Endothelial cell of umbilical vein (primary cell): ENCODE measurements at regions not wholly inside any gene's neighbourhood (a gene's known extent, or its start where the extent isn't known, plus 50 kb on each side); places are given as distances from the start of the nearest gene placed in this dataset.

ENCODE experiments used
- BruUV-seq: library from RNA; stranded (reverse); fragments of 400-500 nt; replicated peaks from 2 replicates; lab custom pipeline; 2021; lab: Mats Ljungman, UMichigan
- CTCF ChIA-PET: fragments of 300-600, 350-600 bp; sonication (Branson Sonifier 250); formaldehyde crosslinking; loops from one replicate; lab custom pipeline; 2021; ENCODE audit warnings: antibody characterized with exemption, inconsistent platforms; lab: Charles Lee
- POLR2A ChIA-PET: fragments of 300-600, 350-600 bp; sonication (Branson Sonifier 250); formaldehyde crosslinking; loops from one replicate; lab custom pipeline; 2021; ENCODE audit warnings: antibody characterized with exemption, inconsistent platforms; lab: Charles Lee
- DNase-seq: peaks from one replicate; pipeline ENCODE4 v3.0.0-alpha.2; 2011; ENCODE audit warnings: low read depth, low spot score
- FAIRE-seq: peaks from 2 replicates; lab custom pipeline; 2011; peaks lifted over from hg19 to GRCh38; lab: Jason Lieb, UNC
- H2AFZ ChIP-seq: 2 replicates; pipeline ENCODE4 v1.6.0; 2012; ENCODE audit warnings: low read depth, low read length, control low read depth, inconsistent platforms
- H3K27ac ChIP-seq: 2 replicates; pipeline ENCODE4 v1.5.1; 2011; ENCODE audit warnings: low read depth, mild to moderate bottlenecking, control low read depth, low read length, moderate library complexity; ENCODE audit not compliant: insufficient read depth
- H3K27me3 ChIP-seq, 2 experiments: 2 replicates each; pipeline versions ENCODE4 v1.6.0 to v1.6.1; 2011; ENCODE audit warnings: low read length in 2 of 2, mixed read lengths in 1 of 2; ENCODE audit not compliant: control insufficient read depth in 2 of 2, insufficient read depth in 2 of 2
- H3K36me3 ChIP-seq, 2 experiments: 2 replicates in 1 of 2; 3 replicates in 1 of 2; pipeline ENCODE4 v1.5.1; 2011; ENCODE audit warnings: low read length in 2 of 2, mild to moderate bottlenecking in 1 of 2, moderate library complexity in 1 of 2; ENCODE audit not compliant: control insufficient read depth in 2 of 2, insufficient read depth in 2 of 2; ENCODE audit errors: extremely low read depth in 1 of 2
- H3K4me1 ChIP-seq: 3 replicates; pipeline ENCODE4 v1.5.1; 2011; ENCODE audit warnings: mild to moderate bottlenecking, low read length; ENCODE audit not compliant: control insufficient read depth, insufficient read depth; ENCODE audit errors: extremely low read depth
- H3K4me2 ChIP-seq: 2 replicates; pipeline ENCODE4 v1.6.1; 2011; ENCODE audit warnings: low read length, control low read depth, mixed read lengths; ENCODE audit not compliant: insufficient read depth
- H3K4me3 ChIP-seq, 3 experiments: fragments of 200-600 bp in 1 of 3; sonication (generic), shearing (Covaris generic) in 1 of 3; replicated peaks in 1 of 3; 2 replicates each; pipeline ENCODE4 v1.5.1; 2011 to 2016; ENCODE audit warnings: control low read depth in 3 of 3, low read length in 3 of 3, mild to moderate bottlenecking in 2 of 3, inconsistent platforms in 1 of 3, low read depth in 1 of 3, moderate library complexity in 1 of 3; ENCODE audit not compliant: insufficient read depth in 1 of 3
- H3K79me2 ChIP-seq: 2 replicates; pipeline ENCODE4 v1.6.0; 2012; ENCODE audit warnings: low read length, inconsistent platforms; ENCODE audit not compliant: control insufficient read depth, insufficient read depth
- H3K9ac ChIP-seq: replicated peaks from 2 replicates; pipeline ENCODE3; 2011; ENCODE audit warnings: low read length, control low read depth; ENCODE audit not compliant: insufficient read depth; ENCODE audit errors: extremely low read depth
- H3K9me1 ChIP-seq: replicated peaks from 3 replicates; pipeline ENCODE4 v1.6.0; 2011; ENCODE audit warnings: mild to moderate bottlenecking, low read length; ENCODE audit not compliant: control insufficient read depth, insufficient read depth; ENCODE audit errors: extremely low read depth
- H3K9me3 ChIP-seq: replicated peaks from 2 replicates; pipeline ENCODE4 v1.5.1; 2012; ENCODE audit warnings: low read length, inconsistent platforms; ENCODE audit not compliant: control insufficient read depth, insufficient read depth
- H4K20me1 ChIP-seq: replicated peaks from 2 replicates; pipeline ENCODE3; 2011; ENCODE audit warnings: mild to moderate bottlenecking, low read length; ENCODE audit not compliant: control insufficient read depth, insufficient read depth; ENCODE audit errors: extremely low read depth
- CTCF ChIP-seq, 2 donors: IDR thresholded peaks; 1 replicate in 1 of 2; 2 replicates in 1 of 2; pipeline ENCODE4 v1.5.1; 2011; ENCODE audit warnings: low read length in 2 of 2, mild to moderate bottlenecking in 2 of 2, moderate library complexity in 2 of 2, control low read depth in 1 of 2, inconsistent platforms in 1 of 2, low read depth in 1 of 2; ENCODE audit not compliant: insufficient read depth in 1 of 2; ENCODE audit errors: extremely low read depth in 1 of 2
- EZH2 ChIP-seq: IDR thresholded peaks from 2 replicates; pipeline ENCODE4 v1.6.1; 2012; ENCODE audit warnings: borderline replicate concordance, low read depth, mild to moderate bottlenecking, moderate library complexity, low read length, inconsistent platforms; ENCODE audit not compliant: severe bottlenecking
- FOS ChIP-seq: IDR thresholded peaks from 2 replicates; pipeline ENCODE4 v1.6.1; 2011; ENCODE audit warnings: mild to moderate bottlenecking, low read length, moderate library complexity, borderline replicate concordance; ENCODE audit not compliant: insufficient read depth
- GATA2 ChIP-seq: IDR thresholded peaks from 2 replicates; pipeline ENCODE4 v1.7.0; 2011; ENCODE audit warnings: low read depth, mild to moderate bottlenecking, moderate library complexity, mixed read lengths, low read length; ENCODE audit not compliant: insufficient read length, insufficient read depth
- JUN ChIP-seq: IDR thresholded peaks from 2 replicates; pipeline ENCODE4 v1.6.1; 2011; ENCODE audit warnings: borderline replicate concordance, low read depth; ENCODE audit not compliant: insufficient read length, insufficient read depth
- MAX ChIP-seq: IDR thresholded peaks from 2 replicates; pipeline ENCODE4 v1.6.1; 2011; ENCODE audit not compliant: insufficient read depth, insufficient read length
- MYC ChIP-seq: IDR thresholded peaks from one replicate; pipeline ENCODE4 v1.6.1; 2011; ENCODE audit warnings: mild to moderate bottlenecking, low read depth, low read length
- POLR2A ChIP-seq: IDR thresholded peaks from 2 replicates; pipeline ENCODE4 v1.6.1; 2012; ENCODE audit warnings: low read depth, mild to moderate bottlenecking, control low read depth, low read length
- POLR2AphosphoS5 ChIP-seq: IDR thresholded peaks from 2 replicates; pipeline ENCODE4 v1.6.1; 2012; ENCODE audit warnings: low read depth, mild to moderate bottlenecking, control low read depth, low read length, moderate library complexity; ENCODE audit not compliant: insufficient read depth
- dilution Hi-C: fragments of 300-500 bp; cut with MboI; formaldehyde crosslinking; loops from one replicate; pipeline ENCODE4 v1.15.0; 2019; ENCODE audit warnings: low sequenced_read_pairs; ENCODE audit not compliant: extremely low pct_ligation_motif_present
- intact Hi-C: fragments of 100-400 bp; cut with micrococcal nuclease; formaldehyde crosslinking; loops from one replicate; pipeline ENCODE4 v1.10.0; 2022

DNA sequence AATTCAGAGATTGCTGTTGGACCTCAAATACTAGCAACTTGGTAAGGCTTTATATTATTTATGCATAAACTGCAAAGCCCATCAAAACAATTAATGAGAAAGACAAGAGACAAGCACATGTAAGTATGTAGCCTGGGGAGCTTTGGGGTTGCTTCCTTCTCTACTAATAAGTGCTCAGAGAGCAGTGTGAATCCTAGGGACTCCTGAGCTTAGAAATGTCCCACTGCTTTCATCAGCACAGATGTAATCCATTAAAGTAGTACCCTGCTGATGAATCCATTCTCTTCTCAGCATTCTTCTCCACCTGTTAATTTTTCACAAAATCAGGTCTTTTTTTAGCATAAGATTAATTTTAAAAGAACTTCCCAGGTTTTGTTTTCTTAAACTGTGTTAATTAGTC, 485.6 kb downstream of the PTH2R start:
- Histone ChIP-seq H3K27me3 (no peaks in the 10 kb centered on the region), H3K36me3 (no peaks in the 10 kb centered on the region), H3K4me2 (no peak overlapping the region), H4K20me1 (no peaks in the 10 kb centered on the region), H3K9ac (no peak overlapping the region), H3K4me1 (no peaks in the 10 kb centered on the region), H3K27ac (no peak overlapping the region), H2AFZ (no peak overlapping the region), H3K4me3 (no peak overlapping the region), H3K9me3 (peaks cover 3% of the 10 kb centered on the region), H3K9me1 (no peaks in the 10 kb centered on the region), H3K79me2 (no peaks in the 10 kb centered on the region)
- dilution Hi-C loops (no loop called here), intact Hi-C loops (no loop called here)
- ChIA-PET POLR2A (no interaction called here), CTCF (no interaction called here)
- no TSS peak for BruUV-seq
- DNase-seq (no peak), FAIRE-seq (no peak)
- no peak for TF ChIP-seq POLR2AphosphoS5

GRCh38 chr2:208906330-208906729, 499.7 kb downstream of the PTH2R start:
- Histone ChIP-seq H3K4me1 (no peaks in the 10 kb centered on the region), H3K4me2 (no peak overlapping the region), H3K27ac (no peak overlapping the region), H3K9me1 (no peaks in the 10 kb centered on the region), H3K4me3 (no peak overlapping the region), H3K9me3 (no peaks in the 10 kb centered on the region), H3K36me3 (no peaks in the 10 kb centered on the region), H2AFZ (no peak overlapping the region), H3K9ac (no peak overlapping the region), H3K27me3 (no peaks in the 10 kb centered on the region), H3K79me2 (no peaks in the 10 kb centered on the region), H4K20me1 (no peaks in the 10 kb centered on the region)
- ChIA-PET CTCF (no interaction called here), POLR2A (no interaction called here)
- dilution Hi-C loops (no loop called here), intact Hi-C loops (no loop called here)
- no TSS peak for BruUV-seq
- no peak for DNase-seq
- TF ChIP-seq EZH2, result no peak
- TF ChIP-seq POLR2AphosphoS5, result no peak
- no peak for TF ChIP-seq FOS
- no peak for TF ChIP-seq JUN
- no peak for TF ChIP-seq MYC
- no peak for TF ChIP-seq MAX
- no peak for TF ChIP-seq POLR2A
- no peak for TF ChIP-seq CTCF (IDR thresholded peaks at IDR 0.05; ENCODE audit: extremely low read depth in 1 of 2, insufficient read depth in 1 of 2, low read depth in 1 of 2, low read length in 2 of 2)
- TF ChIP-seq GATA2, result no peak
- no peak for FAIRE-seq
